Neural progenitor cell (in vitro differentiated cells): ENCODE measurements at regions not wholly inside any gene's neighbourhood (a gene's known extent, or its start where the extent isn't known, plus 50 kb on each side); places are given as distances from the start of the nearest gene placed in this dataset.

Experiments
- EZH2 ChIP-seq: fragments of 200-600 bp; sonication (generic); IDR thresholded peaks from 2 replicates; pipeline ENCODE4 v1.6.1; 2017; ENCODE audit warnings: antibody characterized with exemption, mild to moderate bottlenecking, moderate library complexity
- EZH2phosphoT487 ChIP-seq: fragments of 200-600 bp; sonication (generic); IDR thresholded peaks from 2 replicates; pipeline ENCODE4 v1.6.1; 2017; ENCODE audit warnings: antibody characterized with exemption
- TF ChIP-seq, protein P1 (sequence below): fragments of 200-600 bp; sonication (generic); IDR thresholded peaks from 2 replicates; pipeline ENCODE4 v1.5.1; 2017; ENCODE audit warnings: antibody characterized with exemption, mild to moderate bottlenecking

- TF ChIP-seq, protein P1, sequence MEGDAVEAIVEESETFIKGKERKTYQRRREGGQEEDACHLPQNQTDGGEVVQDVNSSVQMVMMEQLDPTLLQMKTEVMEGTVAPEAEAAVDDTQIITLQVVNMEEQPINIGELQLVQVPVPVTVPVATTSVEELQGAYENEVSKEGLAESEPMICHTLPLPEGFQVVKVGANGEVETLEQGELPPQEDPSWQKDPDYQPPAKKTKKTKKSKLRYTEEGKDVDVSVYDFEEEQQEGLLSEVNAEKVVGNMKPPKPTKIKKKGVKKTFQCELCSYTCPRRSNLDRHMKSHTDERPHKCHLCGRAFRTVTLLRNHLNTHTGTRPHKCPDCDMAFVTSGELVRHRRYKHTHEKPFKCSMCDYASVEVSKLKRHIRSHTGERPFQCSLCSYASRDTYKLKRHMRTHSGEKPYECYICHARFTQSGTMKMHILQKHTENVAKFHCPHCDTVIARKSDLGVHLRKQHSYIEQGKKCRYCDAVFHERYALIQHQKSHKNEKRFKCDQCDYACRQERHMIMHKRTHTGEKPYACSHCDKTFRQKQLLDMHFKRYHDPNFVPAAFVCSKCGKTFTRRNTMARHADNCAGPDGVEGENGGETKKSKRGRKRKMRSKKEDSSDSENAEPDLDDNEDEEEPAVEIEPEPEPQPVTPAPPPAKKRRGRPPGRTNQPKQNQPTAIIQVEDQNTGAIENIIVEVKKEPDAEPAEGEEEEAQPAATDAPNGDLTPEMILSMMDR: no peak
- TF ChIP-seq EZH2phosphoT487 (no peak), EZH2 (no peak)
Measured at GRCh38 chr12:123051556-123051955, 71.1 kb downstream of the ARL6IP4 start.
